ENCODE measurements at regions not wholly inside any gene's neighbourhood (a gene's known extent, or its start where the extent isn't known, plus 50 kb on each side); places are given as distances from the start of the nearest gene placed in this dataset.

DNA sequence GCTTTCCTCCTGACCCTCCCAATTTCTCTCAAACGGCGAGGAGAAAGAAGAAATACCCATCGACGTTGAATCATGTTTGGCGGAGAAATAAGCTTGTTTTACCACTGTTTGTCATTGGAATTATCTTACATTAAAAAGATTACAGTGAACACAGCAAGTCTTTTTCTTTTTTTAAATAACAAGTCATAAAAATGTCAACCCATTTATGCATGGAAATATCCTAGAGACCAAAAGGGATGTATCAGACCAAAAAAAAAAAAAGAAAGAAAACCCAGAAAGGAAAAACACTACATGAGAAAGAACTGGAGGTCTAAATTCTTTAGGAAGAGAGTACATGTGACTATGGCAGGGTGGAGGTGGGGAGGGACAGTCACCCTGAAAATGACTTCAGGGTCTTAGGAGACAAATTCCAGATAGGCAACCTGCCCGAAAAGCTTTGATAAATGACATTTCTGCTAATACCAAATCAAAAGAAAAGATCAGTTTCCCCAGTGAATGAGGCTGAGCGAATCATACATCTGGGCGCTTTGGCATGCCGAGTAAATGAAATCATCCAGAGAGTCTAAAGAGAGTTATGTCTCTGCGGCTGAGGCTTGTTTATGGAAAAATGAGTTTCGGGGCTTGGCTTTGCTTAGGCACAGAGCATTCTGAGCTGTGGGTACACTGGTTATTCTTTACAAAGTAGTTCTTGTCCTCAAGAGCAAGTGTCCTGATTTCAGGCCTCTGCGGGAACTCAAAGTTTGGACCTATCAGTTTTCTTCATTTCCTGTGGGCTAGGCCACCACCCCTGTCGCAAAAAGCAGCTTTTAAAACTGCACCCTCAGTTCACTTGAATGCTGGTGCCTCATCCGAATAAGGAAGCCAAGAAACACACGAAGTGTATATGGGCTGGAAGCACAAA lies 110.1 kb upstream of the TGFBR2 start:
- DNase-seq: no peak

DNA sequence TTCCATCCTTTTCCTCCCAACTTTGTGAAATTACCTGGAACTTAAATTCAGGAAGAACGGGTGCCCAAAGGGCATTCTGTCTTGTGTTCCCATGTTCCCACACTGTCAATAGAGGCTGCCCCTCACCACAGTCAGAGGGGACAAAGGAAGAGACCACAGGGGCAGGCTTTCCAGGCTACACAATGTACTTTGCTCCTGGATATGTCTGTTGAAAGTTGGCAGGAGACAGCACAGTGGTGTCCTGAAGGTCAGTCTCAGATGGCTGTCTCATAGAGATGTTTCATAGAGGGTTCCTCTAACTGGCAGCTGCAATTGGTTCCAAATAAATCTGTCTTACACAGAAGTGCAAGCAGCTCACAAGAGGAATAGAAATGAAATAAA lies 107.8 kb upstream of the TGFBR2 start:
- DNase-seq: no peak

DNA sequence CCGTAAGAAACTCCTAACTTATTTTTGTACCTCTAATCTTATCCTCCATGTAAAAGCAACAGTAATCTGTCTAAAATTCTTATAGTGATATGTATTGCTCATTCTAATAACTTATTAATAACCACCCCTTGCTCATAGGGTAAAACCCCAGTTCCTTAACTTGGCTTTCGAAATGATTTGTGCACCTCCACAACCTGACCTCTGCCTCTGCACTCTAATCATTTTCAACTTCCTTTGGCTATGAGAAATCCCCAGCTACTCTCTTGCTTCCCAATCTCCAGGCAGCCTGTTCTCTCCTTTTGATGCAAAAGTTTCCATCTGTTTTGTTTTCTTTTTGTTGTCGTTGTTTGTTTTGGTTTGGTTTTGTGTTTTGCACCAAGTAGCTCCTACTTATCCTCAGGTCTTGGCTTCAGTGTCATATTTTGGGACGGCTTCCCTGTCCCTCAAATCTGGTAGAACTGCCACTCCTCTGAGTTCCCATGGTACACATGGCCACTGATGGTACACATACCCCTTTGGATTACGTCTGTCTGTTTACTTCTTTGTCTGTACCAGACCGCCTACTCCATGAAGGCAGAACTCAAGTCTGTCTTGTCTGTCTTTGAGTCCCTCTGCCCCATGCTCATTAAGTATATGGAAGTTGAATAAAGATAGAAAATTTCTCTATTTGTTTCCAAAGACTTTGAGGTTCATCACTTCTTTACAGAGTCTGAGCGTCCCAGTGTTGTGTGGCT lies 105.6 kb upstream of the TGFBR2 start:
- DNase-seq: no peak

DNA sequence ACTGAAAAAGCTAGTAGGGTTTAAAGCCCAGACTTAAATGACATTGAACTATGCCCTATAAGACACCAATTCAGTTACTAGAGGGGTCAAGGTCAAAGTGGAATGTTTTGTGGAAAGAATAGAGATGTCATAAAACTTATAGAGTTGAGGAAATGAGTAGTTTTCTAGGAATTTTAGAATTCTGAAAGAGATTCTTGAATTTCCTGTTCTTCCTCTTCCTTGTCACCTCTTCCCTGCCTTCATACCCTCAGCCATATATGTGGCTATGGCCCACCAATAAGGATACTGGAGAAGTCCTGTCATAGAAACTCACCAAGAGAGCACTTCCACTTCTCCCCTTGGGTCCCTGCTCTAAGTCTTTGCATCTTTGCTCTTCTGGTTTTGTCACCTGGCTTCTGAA lies 104.9 kb upstream of the TGFBR2 start:
- no peak for DNase-seq

DNA sequence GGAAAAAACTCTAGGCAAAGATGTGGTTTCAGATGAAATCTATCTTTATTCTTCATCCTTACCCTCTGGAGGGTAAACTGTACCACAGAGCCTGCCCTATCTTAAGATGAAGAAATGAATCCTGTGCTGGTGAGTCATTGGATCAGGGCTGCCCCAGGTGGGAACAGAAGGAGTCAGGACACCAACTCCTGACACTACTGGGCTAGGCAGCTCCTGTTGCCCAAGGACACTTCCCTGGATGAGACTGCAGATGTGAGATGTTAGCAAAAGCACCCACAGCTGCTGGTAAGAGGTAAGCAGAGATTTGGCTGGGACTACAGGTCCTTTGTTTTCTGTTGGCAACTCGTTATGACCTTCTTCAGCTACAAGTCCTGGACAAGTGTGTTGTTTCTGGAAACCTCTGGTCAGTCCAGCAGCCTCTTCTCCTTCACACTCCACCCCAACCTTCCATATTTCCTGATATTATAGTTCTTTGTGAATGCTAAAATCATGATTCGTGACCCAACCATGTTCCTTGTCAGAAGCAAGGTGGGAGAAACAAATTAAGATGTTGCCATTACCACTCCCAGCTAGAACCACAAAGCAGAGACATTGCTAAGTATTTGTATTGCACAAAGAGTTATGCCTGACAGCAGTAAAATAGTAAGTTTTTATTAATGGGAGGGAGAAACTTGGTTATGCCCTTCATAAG lies 104.2 kb upstream of the TGFBR2 start:
- DNase-seq: no peak

DNA sequence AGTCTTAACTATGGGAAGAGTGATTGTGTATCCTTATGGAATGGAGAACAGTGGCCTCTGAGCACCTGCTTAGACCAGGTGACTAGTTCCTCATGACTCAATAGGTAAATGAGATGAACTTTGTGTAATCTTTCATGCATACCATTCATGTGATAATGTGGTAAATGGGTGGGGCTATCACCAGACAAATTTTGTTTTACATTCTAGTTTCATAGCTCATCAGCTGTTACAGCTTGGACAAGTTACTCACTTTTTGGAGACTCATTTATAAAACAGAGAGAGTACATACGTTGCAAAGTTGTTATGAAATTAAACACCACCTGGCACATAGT lies 103.7 kb upstream of the TGFBR2 start:
- no peak for DNase-seq

DNA sequence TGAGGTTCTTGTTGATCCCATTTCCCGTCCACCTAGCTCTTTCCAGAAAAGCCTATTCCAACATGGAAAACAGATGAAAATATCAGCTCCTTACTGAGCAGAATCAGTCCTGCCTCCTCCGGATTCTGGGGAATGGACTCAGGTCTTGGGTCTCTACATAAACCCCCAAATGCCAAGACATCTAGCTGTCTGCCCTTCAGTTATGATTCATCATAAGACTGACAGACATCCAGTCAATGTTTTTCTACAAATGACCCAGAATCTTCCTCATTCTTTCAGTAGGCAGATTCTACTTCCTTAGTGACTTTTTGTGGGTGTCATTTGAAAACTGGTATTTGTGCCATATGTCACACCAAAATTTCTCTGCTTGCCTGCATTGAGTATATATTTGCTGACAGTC lies 103.0 kb upstream of the TGFBR2 start:
- DNase-seq: no peak

DNA sequence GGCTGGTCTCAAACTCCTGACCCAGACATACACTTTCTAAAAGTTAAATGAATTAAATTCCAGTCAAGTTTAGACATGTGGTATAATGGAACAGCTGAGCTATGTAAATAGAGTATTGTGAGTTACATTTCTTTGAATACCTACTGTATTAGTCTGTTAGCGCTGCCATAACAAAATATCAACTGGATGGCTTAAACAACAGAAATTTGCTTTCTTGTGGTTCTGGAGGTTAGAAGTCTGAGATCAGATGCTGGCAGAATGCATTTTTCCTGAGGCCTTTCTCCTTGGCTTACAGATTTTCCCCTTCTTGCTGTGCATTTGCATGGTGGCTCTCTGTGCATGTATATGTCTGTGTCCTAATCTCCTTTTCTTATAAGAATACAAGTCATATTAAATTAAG lies 101.5 kb upstream of the TGFBR2 start:
- no peak for DNase-seq

DNA sequence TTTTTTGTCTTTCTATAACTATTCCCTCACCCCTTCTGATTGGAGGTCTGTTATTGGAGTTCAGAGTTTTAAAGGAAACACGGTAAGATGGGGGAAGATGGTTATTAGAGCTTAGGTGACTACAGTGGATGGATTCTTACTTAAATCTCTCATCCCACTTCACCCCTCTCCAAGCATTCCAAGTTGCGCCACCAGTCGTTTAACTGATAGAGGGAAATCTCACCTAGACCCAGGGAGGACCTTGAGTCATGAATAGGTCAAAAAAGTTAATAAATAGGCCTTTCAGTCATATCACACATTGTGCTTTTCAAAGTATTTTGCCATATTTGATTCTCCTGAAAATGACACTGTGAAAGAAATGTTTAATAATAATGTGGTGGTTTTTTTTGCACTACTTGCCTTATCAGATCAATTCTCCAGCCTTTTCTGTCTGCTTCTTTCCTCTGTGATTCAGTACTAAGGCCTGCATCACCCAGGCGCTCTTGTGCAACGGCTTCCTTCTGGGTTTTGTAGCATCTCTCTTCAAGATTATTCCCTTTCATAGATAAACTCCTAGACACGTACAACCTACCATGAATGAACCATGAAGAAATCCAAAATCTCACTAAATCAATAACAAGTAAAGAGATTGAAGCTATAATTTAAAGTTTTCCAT lies 100.4 kb upstream of the TGFBR2 start:
- DNase-seq: no peak

DNA sequence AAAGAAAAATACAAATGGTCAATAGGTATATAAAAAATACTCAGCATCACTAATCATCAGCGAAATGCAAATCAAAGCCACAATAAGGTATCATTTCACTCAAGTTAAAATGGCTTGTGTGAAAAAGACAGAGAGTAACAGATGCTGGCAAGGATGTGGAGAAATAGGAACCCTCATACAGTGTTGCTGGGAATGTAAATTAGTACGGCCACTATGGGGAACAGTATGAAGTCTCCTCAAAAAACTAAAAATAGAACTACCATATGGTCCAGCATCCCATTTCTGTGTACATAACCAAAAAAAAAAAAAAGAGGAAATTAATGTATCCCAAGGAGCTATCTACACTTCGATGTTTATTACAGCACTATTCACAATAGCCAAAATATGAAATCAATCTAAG lies 98.1 kb upstream of the TGFBR2 start:
- no peak for DNase-seq

DNA sequence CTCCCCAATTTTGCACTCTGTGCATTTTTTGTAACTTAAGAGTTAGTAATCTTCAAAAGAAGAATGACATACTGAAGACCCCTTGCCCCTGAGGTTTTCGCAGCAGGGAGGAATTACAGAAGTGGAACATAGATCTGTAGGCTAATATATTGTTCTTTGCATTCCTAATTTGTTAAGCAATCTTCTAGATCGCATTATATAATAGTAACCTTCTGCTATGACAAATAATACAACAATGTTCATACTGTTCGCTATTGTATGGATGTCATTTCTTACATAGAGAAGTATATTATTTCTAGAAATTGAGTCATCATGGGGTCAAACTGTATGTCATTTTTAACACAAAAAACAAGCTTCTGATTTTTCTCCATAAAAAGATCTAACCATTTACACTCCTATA lies 95.8 kb upstream of the TGFBR2 start:
- no peak for DNase-seq

DNA sequence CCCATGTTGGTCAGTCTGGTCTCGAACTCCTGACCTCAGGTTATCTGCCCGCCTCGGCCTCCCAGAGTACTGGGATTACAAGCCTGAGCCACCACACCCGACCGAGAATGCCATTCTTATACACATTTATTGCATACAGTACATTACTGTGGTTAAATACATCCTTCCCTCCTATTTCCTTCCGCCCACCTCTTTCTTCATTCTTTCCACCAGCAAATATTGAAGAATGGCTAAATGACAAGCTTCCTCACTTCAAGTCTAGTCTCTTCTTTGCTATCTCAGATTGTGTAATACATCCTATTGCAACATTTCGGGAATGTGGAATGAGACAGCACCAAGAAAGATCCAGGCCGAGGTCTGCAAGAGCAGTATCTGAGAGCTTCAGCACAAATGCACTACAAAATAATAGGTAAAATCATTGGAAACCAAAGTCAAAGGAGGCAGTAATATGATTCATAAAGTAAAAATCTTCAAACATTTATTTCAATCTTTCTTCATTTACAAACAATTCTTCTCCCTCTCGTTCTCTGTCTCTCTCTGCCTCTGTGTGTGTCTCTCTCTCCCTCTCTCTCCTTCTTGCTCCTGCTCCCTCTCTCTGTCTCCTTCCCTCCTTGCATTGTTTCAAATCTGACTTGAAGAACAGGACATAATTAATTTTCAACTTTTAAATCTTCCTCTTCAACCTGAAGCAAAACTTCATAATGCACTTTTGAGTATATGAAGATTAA lies 94.7 kb upstream of the TGFBR2 start:
- DNase-seq: no peak

DNA sequence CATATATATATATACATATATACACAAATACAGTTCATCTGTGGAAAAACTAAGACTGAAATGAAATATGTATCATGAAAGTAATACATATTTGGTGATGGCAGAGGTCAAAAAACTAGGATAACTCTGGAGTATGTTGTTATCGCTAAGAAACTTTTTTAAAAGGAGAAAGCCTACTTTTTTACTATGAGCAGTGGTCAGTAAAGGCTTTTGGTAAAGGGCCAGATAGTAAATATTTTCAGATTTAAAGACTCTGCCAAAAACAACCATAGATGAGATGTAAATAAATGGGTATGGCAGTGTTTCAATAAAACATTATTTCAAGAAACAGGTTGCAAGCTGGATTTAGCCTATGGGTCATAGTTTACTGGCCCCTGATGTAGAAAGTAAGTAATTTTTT lies 93.8 kb upstream of the TGFBR2 start:
- DNase-seq: no peak

DNA sequence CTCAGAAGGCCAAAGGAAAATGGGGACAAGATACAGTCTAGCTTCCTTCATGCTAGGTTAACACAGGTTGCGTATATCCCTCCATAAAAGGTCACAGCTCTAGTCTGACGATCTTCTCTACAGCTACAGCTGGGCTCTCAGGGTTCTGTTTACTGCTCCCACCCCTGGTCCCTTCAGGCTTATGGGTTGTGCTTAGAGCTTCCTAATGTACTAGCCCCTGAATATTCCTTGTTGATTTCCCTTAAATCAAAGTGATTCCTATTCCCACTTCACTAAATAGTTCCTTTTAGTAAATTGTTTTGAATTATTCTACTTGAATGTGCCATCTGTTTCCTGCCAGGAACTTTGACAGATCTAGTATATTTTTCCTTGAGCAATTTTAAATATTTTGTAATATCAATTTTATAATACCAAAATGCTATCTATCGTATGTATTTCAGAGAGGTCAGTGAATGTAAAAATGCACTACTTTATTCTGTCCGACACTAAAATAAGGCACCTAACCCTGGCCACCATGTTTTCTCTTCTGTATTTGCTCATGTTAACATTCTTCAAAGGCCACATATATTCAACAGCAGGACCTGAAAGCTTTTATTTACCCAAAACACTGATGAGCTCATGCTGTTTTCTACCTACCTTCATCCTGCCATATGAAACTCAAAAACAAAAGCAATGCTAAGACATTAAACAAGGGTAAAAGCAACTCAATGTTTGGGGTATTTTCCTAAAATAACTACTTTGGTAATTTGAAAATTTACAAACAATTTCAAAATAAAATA lies 92.8 kb upstream of the TGFBR2 start:
- no peak for DNase-seq

DNA sequence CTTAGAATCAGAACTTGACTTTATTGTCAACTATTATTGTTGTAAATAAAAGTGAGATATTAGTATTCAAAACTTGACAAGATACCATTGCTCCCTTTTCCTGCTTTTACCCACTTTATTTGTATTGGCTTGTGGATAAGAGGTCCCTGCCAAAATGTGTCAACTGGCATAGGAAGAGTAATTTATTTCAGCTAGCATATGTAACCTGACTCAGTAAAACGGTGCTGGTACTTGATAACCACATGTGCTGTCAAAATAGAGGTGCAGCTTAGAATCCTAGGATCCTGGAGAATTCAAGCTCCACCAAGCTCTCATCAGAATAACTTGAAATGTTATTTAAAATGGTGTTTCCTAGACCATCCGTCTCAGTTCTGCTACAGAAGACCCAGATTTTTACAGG lies 90.2 kb upstream of the TGFBR2 start:
- DNase-seq: no peak

DNA sequence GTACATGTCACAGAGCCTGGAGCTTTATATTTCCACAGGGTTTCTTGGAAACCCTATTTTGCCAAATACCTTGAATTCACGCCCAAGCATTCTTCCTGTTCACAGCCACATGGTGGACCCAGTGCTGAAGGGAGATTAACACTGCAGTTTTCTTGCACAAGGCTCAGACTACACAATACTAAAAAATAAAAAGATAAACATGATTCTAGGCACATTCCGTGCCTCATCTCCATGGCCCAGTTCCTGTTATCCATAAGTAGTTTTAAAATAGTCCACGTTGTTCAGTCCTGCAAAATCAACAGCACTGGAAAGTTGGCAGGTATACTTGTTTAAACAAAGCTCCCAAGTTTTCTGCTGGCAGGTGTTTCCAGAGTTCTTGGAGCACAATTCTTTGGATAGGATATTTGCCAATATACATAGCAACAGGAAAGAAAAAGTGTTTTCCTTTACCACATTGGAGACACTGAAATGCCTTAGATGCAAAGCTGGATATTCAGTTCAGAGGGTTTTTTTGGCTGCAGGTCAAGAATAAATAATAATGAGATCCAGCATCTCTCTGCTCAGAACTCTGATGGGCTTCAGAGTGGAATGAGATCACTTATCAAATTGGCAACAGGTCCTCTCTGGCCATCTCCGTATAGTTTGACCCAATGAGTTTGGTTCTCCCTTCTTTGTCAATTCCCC lies 88.1 kb upstream of the TGFBR2 start:
- DNase-seq: no peak

DNA sequence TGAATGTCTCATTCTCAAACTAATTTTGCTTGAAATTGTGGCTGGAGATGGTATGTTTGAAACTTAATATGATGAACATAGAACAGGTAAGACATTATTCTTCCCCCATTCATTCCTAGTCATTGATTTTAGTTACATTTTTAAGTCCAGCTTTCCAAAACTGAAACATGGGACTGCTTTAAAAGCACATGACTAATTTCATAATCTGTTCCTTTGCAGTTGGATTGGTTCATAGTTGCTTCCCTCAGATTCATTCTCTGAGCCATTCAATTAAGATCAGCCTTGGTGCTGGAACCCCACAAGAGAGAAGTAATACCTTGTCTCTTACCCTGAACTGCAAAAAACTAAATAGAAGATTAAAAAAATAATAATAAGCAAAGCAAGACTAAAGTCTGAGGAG lies 87.5 kb upstream of the TGFBR2 start:
- no peak for DNase-seq

DNA sequence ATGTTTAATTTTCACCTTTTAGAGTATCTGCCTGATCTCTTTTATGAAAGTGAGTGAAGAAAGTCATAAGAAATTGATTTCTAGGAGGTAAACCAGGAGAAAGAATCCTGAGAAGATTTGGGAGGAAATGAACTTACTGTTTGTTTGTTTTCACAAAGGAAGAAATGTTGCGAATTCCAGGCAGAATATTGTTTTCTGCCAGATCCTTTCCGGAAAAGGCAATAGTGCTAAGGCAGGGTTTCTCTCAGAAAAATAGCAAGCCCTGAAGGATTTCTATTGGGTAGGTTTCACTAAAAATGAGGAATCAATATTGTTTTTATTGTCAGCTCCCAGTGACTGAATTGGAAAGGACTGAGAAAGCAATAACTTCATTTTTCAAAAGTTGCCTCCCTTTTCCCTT lies 85.7 kb upstream of the TGFBR2 start:
- no peak for DNase-seq

DNA sequence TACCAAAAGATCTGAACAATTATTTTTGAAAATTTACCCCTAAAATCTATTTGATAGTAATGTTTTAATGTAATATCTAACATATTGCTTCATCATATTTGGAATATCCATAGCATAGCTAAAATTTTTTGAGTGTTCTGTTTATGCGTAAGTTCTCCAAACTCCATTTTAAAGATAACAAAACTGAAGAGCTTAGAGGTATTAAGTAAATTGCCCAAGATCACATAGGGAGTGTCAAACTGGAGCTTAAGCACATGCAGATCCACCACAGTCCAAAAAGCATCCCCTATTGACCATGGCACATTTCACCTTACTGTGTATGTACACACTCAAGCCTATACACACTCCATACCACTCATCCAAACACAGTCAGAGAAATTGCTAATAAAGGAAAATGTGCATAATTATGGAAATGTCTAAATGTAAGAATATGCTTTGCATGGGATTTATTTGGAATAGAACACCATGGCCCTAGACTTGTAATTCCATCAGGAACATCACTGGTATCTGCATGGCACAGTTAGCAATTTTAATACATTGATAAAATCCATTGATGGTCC lies 85.2 kb upstream of the TGFBR2 start:
- DNase-seq: no peak

DNA sequence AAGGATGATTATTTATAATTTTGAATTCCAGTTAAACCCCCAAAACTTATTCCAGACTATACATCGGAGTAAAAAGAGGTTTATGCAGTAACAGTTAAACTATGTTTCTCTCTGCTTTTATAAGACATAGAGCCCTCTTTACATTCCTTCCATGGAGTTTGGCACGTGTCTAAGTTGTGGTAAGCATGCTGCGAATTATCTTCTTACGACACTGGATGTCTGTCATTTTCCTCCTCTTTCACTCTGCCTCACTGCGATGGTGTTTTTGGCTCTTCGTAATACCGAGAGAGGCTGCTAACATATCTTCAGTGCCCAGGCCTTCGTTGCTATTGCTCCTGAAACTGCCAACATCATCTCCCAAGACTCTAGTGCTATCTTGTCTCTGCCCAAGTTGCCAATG lies 83.9 kb upstream of the TGFBR2 start:
- DNase-seq: no peak

DNA sequence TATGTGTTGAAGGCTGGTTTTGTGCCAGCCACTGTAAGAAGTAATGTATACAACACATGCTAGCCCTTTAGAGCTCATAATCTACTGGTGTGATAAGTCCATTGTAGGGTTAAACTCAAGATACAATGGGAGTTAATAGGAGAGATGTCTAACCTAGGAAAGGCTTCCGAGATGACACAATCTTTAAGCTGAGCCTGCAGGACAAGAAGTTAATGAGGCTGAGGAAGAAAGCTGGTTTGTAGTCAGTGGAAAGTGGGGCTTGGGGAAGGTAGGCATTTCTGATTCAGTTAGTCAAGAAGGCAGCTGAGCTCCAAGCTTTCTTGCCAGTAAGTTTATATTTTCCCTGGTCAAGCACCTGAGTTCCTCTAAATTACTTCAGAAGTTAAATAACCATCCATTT lies 83.0 kb upstream of the TGFBR2 start:
- no peak for DNase-seq

Data from right kidney (tissue), 1 donor.